MM.1S (cell line): ENCODE measurements at regions not wholly inside any gene's neighbourhood (a gene's known extent, or its start where the extent isn't known, plus 50 kb on each side); places are given as distances from the start of the nearest gene placed in this dataset.

Experiments
- EZH2 ChIP-seq: fragments of 300-600 bp; sonication (generic); optimal IDR thresholded peaks from 2 replicates; pipeline ENCODE3; 2017; ENCODE audit warnings: low read depth, mild to moderate bottlenecking, antibody characterized with exemption, low read length, mixed read lengths
- TF ChIP-seq, protein P1 (sequence below): fragments of 300-600 bp; sonication (generic); IDR thresholded peaks from 2 replicates; pipeline ENCODE4 v1.5.1; 2016; ENCODE audit warnings: antibody characterized with exemption, low read length, mixed read lengths

- TF ChIP-seq, protein P1, sequence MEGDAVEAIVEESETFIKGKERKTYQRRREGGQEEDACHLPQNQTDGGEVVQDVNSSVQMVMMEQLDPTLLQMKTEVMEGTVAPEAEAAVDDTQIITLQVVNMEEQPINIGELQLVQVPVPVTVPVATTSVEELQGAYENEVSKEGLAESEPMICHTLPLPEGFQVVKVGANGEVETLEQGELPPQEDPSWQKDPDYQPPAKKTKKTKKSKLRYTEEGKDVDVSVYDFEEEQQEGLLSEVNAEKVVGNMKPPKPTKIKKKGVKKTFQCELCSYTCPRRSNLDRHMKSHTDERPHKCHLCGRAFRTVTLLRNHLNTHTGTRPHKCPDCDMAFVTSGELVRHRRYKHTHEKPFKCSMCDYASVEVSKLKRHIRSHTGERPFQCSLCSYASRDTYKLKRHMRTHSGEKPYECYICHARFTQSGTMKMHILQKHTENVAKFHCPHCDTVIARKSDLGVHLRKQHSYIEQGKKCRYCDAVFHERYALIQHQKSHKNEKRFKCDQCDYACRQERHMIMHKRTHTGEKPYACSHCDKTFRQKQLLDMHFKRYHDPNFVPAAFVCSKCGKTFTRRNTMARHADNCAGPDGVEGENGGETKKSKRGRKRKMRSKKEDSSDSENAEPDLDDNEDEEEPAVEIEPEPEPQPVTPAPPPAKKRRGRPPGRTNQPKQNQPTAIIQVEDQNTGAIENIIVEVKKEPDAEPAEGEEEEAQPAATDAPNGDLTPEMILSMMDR: no peak
- no peak for TF ChIP-seq EZH2
Measured at GRCh38 chr12:42770261-42770660, 180.7 kb upstream of the PRICKLE1 start.
